Uterus (tissue), 3 donors: ENCODE measurements at regions not wholly inside any gene's neighbourhood (a gene's known extent, or its start where the extent isn't known, plus 50 kb on each side); places are given as distances from the start of the nearest gene placed in this dataset.

Source experiments
- DNase-seq, 2 donors: peaks; one replicate each; pipeline ENCODE4 v3.0.0-alpha.2; 2019 to 2020
- H3K27ac ChIP-seq, 2 donors: fragments of 200-600 bp; sonication (generic); 1 replicate in 1 of 2; 2 replicates in 1 of 2; pipeline ENCODE4 v1.5.1; 2016 to 2018
- H3K27me3 ChIP-seq, 2 donors: fragments of 200-600 bp; sonication (generic); one replicate each; pipeline ENCODE4 v1.5.1; 2018 to 2019; ENCODE audit warnings: control low read depth in 1 of 2
- H3K36me3 ChIP-seq, 2 donors: fragments of 200-600 bp; sonication (generic); one replicate each; pipeline ENCODE4 v1.5.1; 2019; ENCODE audit warnings: control low read depth in 1 of 2
- H3K4me1 ChIP-seq, 2 donors: fragments of 200-600 bp; sonication (generic); one replicate each; pipeline ENCODE4 v1.5.1; 2018 to 2019; ENCODE audit warnings: control low read depth in 1 of 2
- H3K4me3 ChIP-seq, 2 donors: fragments of 200-600 bp; sonication (generic); 1 replicate in 1 of 2; 2 replicates in 1 of 2; pipeline ENCODE4 v1.5.1; 2018 to 2019; ENCODE audit warnings: mild to moderate bottlenecking in 1 of 2
- H3K9me3 ChIP-seq, 2 donors: fragments of 200-600 bp; sonication (generic); one replicate each; pipeline ENCODE4 v1.5.1; 2019; ENCODE audit warnings: control low read depth in 1 of 2
- POLR2A ChIP-seq, 2 donors: fragments of 450-650 bp; IDR thresholded peaks; one replicate each; pipeline ENCODE4 v1.6.1; 2016; ENCODE audit warnings: antibody characterized with exemption in 2 of 2, mild to moderate bottlenecking in 1 of 2, moderate library complexity in 1 of 2
- intact Hi-C: fragments of 100-400 bp; cut with DNase I; formaldehyde crosslinking; loops from one replicate; pipeline ENCODE4 v1.15.1; 2023; ENCODE audit warnings: low total_unique reads
- TF ChIP-seq, protein P1 (sequence below), 4 experiments: fragments of 200-600 bp in 2 of 4; fragments of 450-650 bp in 2 of 4; sonication (generic) in 2 of 4; IDR thresholded peaks; one replicate each; pipeline ENCODE4 v1.5.1; 2016 to 2019; ENCODE audit warnings: antibody characterized with exemption in 4 of 4, mild to moderate bottlenecking in 2 of 4, moderate library complexity in 1 of 4
- donor health status: DM: yes; HTN: yes; CAD: no.

DNA sequence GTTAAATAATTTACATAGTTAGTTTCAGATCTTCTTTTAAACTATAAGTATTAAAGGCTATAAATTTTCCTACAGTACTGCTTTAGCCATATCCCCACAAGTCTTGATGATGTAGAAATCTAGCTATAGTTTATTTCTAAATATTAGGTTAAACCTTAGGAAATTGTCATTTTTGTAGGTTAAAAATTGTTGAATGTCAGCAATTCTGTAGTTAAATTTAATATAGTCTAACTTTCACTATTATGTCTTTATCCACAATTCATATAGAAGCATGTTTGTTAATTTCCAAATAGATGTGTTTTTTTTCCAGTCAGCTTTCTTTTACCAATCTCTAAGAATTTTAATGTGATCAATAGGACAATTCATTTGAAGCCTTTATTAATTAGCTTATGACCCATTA, 199.7 kb downstream of the ETAA1 start:
- Histone ChIP-seq H3K4me1 (no peaks in the 10 kb centered on the region), H3K27me3 (no peaks in the 10 kb centered on the region), H3K36me3 (no peaks in the 10 kb centered on the region), H3K9me3 (no peaks in the 10 kb centered on the region), H3K27ac (no peak overlapping the region), H3K4me3 (no peak overlapping the region)
- no peak for DNase-seq
- TF ChIP-seq, protein P1, sequence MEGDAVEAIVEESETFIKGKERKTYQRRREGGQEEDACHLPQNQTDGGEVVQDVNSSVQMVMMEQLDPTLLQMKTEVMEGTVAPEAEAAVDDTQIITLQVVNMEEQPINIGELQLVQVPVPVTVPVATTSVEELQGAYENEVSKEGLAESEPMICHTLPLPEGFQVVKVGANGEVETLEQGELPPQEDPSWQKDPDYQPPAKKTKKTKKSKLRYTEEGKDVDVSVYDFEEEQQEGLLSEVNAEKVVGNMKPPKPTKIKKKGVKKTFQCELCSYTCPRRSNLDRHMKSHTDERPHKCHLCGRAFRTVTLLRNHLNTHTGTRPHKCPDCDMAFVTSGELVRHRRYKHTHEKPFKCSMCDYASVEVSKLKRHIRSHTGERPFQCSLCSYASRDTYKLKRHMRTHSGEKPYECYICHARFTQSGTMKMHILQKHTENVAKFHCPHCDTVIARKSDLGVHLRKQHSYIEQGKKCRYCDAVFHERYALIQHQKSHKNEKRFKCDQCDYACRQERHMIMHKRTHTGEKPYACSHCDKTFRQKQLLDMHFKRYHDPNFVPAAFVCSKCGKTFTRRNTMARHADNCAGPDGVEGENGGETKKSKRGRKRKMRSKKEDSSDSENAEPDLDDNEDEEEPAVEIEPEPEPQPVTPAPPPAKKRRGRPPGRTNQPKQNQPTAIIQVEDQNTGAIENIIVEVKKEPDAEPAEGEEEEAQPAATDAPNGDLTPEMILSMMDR (IDR thresholded peaks at IDR 0.05) = no peak
- no peak for TF ChIP-seq POLR2A (IDR thresholded peaks at IDR 0.05)
- intact Hi-C loops = no loop called here

DNA sequence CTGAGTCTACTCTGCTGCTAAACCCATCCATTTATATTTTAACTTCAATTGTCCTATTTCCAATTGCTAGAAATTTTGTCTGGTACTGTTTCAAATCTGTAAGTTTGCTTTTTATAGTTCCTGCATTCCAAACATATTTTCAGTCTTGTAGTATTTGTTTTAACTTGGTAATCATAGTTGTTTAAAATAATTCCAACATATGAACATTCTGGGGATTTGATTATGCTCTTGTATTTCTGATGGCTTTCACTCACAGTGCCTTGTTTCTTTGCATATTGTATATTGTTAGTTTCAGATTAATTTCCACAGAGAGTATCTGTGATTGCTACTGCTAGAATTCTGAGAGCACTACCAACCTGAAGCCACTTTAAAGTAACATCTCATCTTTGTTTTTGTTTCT, 202.4 kb downstream of the ETAA1 start:
- intact Hi-C loops = no loop called here
- H3K27ac ChIP-seq = no peak overlapping the region
- H3K4me3 ChIP-seq = no peak overlapping the region
- no peaks in the 10 kb centered on the region for H3K4me1 ChIP-seq
- no peak for TF ChIP-seq POLR2A (IDR thresholded peaks at IDR 0.05)
- TF ChIP-seq, protein P1 (IDR thresholded peaks at IDR 0.05) = no peak
- no peak for DNase-seq
- H3K9me3 ChIP-seq = no peaks in the 10 kb centered on the region
- no peaks in the 10 kb centered on the region for H3K27me3 ChIP-seq
- no peaks in the 10 kb centered on the region for H3K36me3 ChIP-seq

DNA sequence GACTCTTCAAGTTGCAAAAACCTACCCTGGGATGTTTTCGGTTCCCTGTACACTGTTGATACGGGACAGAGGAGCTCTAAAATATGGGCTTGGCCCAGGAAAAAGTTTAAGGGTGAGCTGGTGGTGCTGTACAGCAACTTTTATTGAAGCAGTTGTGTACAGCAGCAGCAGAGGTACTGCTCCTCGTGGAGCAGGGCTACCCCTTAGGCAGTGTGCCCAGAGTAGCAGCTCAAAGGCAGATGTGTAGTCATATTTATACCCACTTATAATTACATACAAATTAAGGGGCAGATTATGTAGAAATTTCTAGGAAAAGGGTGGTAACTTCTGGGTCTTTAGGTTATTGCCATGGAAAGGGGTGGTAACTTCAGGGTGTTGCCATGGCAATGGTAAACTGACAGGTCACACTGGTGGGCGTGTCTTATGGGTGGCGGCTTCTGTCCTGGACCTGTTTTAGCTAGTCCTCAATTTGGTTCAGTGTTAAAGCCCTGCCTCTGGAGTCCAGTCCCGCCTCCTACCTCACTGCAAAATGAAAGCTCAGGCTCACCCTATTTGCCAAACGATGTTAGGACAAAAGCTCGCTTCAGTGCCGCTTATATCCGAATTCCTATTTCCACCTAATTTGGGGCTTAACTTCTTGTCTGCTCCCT, 203.2 kb downstream of the ETAA1 start:
- H3K4me3 ChIP-seq = no peak overlapping the region
- intact Hi-C loops = no loop called here
- no peaks in the 10 kb centered on the region for H3K4me1 ChIP-seq
- TF ChIP-seq POLR2A (IDR thresholded peaks at IDR 0.05) = no peak
- TF ChIP-seq, protein P1 (IDR thresholded peaks at IDR 0.05) = no peak
- no peaks in the 10 kb centered on the region for H3K9me3 ChIP-seq
- DNase-seq = no peak
- H3K36me3 ChIP-seq = no peaks in the 10 kb centered on the region
- H3K27ac ChIP-seq = no peak overlapping the region
- H3K27me3 ChIP-seq = no peaks in the 10 kb centered on the region

DNA sequence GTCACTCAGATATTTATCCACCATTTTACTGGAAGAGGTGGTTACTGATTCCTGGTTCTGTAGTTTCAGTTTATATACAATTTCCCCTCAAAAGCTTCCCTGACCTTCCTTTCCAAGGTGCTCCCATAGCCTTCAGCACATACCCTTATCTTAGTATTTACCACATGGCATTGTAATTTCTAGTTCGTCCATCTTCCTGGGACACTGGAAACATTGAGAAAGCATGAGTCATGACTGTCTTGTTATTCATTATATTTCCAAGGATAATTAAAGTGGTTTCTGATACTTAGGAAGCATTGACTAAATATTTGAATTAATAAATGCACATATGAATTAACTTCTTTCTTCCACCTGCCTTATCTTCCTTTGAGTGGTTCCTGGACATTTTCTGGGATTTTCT, 203.8 kb downstream of the ETAA1 start:
- Histone ChIP-seq H3K4me1 (no peaks in the 10 kb centered on the region), H3K9me3 (no peaks in the 10 kb centered on the region), H3K36me3 (no peaks in the 10 kb centered on the region), H3K27me3 (no peaks in the 10 kb centered on the region), H3K27ac (no peak overlapping the region), H3K4me3 (no peak overlapping the region)
- no peak for DNase-seq
- TF ChIP-seq POLR2A (IDR thresholded peaks at IDR 0.05) = no peak
- TF ChIP-seq, protein P1 (IDR thresholded peaks at IDR 0.05) = no peak
- intact Hi-C loops = no loop called here

DNA sequence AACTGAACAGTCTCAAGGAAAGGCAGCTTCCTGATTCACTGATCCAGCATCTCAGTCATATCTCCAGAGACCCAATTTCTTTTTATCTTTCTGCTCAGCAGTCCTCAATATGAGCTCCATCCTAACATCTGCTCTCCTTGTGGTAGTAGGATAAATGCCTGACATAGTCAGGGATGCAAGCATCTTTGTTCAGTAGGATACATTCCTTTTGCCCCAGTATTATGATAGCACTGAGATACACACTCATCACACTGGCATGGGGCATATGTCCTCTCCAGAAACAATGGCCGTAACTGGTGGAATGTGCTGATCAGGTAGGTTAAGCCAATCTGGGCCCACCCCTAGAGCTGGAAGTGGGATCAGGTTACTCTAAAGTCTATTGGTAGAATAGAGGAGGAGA, 207.2 kb downstream of the ETAA1 start:
- H3K27me3 ChIP-seq = no peaks in the 10 kb centered on the region
- intact Hi-C loops = no loop called here
- no peak overlapping the region for H3K27ac ChIP-seq
- no peaks in the 10 kb centered on the region for H3K4me1 ChIP-seq
- no peak for DNase-seq
- H3K4me3 ChIP-seq = no peak overlapping the region
- TF ChIP-seq, protein P1 (IDR thresholded peaks at IDR 0.05) = no peak
- no peak for TF ChIP-seq POLR2A (IDR thresholded peaks at IDR 0.05)
- H3K9me3 ChIP-seq = no peaks in the 10 kb centered on the region
- H3K36me3 ChIP-seq = no peaks in the 10 kb centered on the region
